IPS-NIHi11 (cell line): ENCODE measurements at regions not wholly inside any gene's neighbourhood (a gene's known extent, or its start where the extent isn't known, plus 50 kb on each side); places are given as distances from the start of the nearest gene placed in this dataset.
"Not testable (repeated sequence)": the region's sequence is repeated elsewhere in the genome, so short reads cannot be mapped to it uniquely, and the experiment has no call there.

ENCODE experiments used
- DNase-seq: peaks from one replicate; pipeline ENCODE4 v3.0.0; 2012; ENCODE audit warnings: mixed read lengths, low spot score

DNA sequence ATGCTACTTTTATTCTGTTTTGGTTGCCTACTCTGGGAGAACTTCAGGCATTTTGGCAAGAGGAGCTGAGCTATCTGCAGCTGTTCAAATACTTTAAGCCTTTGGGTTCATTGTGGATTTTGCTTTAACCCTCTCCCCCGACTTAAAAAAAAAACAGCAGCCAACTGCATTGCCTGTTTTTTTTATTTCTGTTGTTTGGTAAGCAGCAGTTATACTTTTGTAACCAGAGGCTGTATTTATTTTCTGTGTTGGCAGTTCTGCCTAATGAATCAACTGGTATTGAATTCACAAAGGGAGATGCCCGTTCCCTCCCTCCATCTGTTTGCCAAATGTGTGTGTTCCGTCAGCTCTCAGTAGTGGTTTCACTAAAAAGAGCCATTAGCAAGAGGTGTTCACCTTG lies 484.0 kb downstream of the UTRN start:
- no peak for DNase-seq

DNA sequence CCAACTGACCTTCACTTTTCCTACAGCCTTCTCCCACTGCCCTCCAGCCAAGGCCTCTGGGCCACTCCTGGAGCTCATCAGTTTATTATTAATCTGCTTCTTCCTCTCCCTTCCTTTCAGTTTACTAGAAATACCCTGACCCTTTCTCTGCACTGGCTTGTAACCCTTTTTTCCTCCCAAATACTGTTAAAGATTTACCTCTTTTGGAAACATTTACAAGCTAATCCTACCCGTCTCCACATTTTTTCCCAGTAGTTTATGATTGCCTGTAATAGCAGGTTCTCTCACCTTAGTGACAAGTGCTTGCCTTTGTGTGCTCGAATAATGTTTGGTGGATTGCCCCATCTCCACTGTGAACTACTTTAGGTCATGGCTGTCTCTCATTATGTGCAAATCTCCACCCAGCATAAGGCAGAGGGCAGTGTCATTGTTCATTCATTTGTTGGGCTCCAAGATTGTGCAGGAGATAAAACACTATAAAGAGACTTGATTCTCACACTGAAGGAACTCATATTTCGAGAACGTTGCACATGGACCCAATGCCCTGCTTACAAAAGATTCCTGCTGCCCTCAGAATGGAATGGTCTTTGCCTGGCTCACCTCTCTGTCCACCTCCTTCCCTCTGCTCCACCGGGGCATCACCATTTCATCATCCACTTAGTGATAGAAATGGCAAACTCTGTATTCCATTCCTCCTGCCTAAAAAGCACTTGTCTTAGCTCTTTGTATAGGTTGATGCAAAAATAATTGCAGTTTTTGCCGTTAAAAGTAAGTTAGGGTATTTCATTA lies 491.1 kb downstream of the UTRN start:
- no peak for DNase-seq

DNA sequence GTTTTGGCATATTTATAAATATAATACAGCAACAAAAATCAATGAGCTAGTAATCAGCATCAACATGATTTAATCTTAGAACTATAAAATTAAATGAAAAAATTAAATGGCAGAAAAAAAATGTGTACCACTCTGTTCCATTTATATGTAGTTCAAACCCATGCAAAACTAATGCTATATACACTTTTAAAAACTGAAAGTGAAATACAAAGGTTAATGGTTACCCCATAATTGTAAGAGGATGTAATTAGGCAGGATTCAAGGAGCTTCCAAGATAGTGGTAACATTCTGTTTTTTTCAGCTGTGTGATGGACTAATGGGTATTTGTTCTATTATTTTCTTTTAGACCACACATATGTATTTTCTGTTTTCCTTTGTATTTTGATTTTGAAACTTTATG lies 492.1 kb downstream of the UTRN start:
- no peak for DNase-seq

DNA sequence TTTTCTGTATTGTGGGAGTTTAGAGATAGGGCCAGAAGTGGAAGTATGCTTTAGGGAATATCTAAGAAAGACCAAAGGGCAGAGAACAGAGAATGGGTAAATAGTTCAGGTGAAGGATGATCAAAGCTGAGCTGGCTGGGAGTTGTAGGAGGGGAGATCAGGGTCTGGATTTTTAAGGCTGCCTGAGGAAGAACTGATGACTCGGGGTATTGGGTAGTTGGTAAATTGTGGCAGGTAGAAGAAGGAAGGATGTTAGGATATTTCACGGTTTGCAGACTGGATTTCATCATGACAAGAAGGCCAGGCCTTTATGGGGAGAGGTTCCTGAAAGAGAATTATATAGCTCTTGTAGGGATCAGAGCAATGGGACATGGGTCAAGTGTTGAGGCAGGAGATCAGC lies 492.9 kb downstream of the UTRN start:
- DNase-seq = no peak

DNA sequence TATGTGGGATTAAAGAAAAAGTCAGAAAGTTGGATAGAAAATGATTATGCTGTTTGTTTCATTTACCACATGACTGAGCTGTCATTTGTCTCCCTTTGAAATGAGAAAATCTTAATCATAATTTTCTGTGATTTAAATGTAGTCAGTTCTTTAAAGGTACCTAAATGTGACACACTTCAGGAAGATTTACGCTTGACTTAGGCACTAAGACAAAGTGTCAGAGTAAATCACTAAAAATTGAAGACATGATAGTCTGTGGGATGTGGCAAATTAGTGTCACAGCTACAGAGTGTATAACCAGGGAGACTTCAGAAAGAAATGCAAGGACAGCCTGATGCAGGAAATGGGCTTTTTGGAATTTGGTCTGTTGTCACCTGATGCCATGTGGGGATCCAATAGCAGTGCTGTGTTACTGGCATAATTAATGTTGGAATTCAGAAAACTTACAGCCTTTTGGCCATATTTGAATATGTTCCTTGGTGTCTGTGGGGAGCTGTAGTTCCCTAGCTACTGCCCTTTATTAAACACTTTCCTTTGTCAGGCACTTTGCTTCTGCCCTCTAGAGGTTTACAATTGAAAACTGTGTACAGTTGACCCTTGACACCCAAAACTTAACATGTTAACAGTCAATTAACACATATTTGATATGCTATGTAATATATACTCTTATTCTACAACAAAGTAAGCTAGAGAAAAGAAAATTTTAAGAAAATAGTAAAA lies 493.8 kb downstream of the UTRN start:
- peak; percentile 8 for DNase-seq

DNA sequence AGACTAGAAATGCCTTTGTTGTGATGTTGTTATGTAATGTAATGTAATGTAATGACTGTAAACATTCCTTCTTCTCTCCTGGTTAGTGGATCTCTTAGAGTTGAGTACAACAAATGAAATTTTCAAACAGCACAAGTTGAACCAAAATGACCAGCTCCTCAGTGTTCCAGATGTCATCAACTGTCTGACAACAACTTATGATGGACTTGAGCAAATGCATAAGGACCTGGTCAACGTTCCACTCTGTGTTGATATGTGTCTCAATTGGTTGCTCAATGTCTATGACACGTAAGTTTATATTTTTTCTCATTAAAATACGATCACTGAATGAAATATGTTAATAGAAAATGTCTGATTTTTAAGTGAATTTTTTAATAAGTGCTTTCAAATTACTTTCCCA lies 496.7 kb downstream of the UTRN start:
- DNase-seq = no peak

DNA sequence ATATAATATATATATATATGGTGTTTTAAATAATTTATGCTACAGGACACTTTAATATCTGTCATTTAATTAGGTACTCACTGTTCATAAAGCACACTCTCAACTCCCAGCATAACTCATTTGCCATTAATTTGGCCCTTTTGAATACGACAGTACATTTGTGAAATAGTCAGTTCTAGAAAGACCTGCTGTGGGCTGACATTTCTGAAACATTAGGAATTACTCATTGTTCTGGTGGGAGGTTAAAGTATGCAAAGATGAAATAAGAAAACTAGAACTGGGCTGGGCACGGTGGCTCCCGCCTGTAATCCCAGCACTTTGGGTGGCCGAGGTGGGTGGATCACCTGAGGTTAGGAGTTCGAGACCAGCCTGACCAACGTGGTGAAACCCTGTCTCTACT lies 497.5 kb downstream of the UTRN start:
- DNase-seq = no peak

DNA sequence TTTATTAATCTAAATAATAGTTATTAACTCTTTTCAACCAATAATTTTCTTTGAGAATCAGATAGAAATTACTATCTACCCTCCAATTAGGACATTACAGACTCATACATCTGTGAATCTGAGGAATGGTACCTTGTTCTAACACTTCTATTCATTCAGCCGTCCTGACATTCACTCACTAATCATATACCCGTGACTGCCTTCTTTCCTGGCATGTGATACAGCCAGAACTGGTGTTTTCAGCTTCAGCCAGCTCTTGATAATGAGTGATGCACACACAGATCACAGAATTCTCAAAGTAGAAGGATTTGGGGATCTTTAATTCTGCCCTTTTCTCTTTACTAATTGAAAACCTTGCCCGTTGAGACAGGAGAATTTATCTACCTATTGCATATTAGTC lies 499.9 kb downstream of the UTRN start:
- no peak for DNase-seq

DNA sequence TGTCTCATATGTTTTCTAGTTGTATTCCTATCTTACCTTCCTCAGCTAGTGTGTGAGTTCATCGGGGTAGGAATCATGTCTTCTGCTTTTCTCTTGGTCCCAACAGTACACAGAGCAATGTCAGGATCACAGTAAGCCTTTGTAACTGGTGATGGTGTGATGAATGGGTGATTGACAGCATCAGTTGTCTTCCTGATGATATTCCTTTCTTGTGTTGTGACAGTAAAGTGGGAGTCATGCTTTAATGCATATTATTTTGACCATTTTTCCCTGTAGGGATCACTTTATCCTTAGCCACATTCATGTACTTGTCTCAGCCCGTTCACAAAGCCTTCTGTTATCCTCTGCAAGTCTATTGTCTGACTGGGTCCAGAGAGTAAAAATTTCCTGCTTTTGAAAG lies 501.7 kb downstream of the UTRN start:
- DNase-seq = no peak

DNA sequence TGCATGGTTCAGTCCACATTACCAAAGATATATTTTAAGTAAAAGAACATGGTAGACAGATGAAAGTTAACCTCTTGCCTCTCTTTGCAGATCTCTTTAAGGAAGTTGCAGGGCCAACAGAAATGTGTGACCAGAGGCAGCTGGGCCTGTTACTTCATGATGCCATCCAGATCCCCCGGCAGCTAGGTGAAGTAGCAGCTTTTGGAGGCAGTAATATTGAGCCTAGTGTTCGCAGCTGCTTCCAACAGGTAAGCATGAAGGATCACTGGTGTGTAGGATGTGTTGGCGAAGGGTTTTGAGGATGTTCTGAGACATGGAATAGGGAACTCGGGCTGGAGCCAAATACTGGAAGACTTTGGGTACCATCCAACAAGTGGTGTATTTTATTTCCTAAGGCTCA lies 508.6 kb downstream of the UTRN start:
- DNase-seq = no peak

DNA sequence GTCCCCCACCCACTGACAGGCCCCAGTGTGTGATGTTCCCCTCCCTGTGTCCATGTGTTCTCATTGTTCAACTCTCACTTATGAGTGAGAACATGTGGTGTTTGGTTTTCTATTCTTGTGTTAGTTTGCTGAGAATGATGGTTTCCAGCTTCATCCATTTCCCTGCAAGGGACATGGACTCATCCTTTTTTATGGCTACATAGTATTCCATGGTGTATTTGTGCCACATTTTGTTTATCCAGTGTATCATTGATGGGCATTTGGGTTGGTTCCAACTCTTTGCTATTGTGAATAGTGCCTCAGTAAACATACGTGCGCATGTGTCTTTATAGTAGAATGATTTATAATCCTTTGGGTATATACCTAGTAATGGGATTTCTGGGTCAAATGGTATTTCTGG lies 509.9 kb downstream of the UTRN start:
- DNase-seq = not testable (repeated sequence)

DNA sequence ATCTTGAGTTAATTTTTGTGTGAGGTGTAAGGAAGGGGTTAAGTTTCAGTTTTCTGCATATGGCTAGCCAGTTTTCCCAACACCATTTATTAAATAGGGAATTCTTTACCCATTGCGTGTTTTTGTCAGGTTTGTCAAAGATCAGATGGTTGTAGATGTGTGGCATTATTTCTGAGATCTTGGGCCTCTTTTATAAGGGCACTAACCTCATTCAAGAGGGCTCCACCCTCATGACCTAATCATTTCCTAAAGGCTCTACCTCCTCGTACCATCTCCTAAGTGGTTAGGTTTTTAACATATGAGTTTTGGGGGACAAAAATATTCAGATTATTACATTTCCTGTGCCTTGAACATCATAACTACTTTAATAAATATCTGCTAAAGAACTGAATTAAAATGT lies 510.9 kb downstream of the UTRN start:
- no peak for DNase-seq

DNA sequence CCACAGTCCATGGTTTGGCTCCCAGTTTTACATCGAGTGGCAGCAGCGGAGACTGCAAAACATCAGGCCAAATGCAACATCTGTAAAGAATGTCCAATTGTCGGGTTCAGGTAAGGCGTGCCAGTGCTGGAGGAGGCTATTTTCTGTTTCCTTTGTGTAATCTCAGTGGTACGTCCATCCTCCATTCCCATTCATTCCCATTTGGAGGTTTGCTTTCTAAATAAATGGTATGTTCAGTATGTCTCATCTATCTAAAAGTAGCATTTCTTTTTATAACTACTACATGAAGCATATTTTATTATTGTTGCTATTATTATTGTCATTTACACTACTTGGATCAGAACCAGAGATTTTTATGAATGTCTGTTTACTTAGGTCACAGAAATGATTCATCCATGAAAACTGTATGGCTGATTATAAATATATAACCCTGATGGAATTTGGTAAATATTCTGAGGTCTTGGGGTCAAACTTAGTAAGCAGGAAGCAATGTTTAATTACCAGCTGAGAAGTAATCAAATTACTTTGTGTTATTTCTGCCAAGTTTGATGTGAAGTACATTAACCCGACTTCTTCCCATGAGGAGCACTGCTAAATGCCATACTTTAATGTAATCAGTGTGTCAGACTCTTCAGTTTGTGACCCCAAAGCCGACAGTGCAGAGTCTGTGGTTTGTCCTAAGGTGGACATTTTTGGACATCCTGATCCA lies 512.9 kb downstream of the UTRN start:
- no peak for DNase-seq

DNA sequence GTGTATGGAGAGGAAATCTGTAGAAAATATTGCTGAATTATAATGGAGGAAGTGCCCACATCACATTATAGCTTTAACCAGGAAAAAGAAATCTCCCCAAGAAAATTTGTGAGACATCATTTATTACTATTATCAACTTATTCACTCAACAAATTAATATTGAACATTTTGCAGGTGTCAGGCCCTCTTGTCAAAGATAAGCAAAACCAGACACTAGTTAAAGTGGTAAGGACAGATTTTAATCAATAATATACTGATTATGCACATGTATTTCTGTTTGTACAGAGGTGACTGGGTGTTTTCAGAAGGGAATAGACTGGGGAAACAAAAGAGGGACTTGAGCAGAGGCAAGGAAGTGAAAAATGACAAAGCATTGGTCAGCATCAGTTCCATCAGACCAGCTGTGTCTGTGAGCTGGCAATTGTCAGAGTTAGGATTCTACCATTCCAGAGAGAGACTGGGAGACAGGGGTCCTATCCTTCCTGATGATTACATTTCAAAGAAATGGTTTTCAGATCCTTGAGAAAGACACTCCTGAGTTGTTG lies 519.2 kb downstream of the UTRN start:
- DNase-seq = no peak

DNA sequence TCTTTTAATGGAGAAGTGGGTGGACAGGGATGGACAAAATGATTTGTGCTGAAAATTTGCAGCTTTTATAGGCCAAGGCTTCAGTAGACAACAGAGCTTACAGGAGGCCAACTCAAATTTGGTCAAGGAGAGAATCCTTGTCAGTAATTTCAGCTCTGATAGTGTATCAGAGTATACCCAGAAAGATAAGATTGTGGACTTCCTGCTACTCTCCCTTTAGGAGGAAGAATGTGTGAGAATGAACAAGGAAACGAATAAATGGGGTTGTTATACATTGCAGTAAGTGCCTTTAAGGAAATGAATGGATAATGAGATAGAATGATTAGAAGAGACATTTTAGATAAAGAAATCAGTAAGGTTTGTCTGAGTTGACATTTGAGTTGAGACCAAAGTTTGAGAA lies 519.9 kb downstream of the UTRN start:
- no peak for DNase-seq

DNA sequence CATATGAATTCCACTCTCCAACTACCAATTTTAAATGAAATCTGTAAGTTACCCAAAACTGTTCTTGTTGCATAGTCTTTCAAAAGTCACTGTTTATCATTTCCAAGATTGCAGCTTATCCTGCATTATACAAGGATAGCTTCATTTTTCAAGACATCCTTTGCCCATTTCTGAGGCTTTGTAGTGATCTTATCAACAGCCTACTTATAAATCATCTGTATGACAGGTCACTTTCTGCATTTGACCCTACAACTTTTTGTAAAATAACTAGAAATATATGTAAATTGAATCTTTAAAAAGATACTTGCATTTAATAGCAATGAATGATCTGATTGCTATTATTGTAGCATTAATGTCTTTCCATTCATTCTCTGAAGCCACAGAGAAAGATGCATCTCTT lies 521.1 kb downstream of the UTRN start:
- no peak for DNase-seq

DNA sequence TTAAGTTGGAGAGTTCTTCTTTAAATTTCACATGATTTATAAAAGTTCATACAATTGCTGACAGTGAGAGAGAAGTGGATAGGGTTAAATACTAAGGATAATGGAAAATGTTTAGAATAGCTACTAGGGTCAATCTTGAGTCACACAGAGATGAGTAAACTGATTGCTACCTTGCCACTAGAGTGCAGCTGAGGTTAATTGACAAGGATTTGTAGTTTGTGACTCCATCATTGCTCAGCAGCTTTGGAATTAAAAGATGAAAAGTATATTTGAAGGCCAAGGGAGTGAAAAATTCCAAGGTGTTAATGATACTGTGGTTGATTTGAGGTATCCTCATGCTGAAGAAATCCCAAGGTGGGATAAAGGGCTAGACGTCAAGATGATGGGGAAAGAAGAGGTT lies 524.0 kb downstream of the UTRN start:
- no peak for DNase-seq

DNA sequence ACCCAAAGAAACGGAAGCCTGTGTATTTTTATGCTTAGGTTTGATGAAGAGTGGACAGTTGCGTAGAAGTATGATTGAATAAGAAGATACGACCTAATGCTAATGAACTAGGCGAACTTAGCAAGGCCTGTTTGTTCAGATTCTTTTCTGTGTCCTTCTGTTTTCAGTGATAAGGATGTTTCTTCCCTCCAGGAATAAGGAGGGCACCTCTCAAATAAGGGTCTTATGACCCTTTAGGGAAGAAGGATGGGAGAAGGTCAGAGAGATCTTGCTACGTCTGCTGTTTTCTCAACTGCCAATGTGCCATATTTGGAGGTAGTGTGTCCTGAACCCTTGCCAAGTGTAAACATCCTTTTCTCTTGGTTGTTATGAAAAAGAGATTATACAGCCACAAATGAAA lies 524.8 kb downstream of the UTRN start:
- DNase-seq = no peak

DNA sequence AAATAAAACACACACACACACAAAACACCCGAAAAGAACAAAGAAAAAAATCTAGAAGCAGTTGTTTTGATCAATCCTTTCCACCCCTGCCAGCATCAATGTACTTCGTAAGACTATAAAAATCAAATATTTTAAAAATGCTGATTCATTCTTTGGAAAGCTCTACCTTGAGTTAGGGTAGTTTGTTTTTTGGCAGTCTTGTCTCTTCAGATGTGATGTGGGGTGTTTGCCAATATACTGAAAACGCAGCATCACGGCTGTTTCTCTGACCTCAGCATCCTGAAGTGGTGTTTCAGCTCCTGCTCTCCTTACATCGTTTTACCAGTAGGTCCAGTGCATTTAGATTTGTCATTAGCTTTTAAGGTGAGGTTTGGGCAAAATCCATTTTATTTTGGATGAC lies 526.0 kb downstream of the UTRN start:
- DNase-seq = no peak

DNA sequence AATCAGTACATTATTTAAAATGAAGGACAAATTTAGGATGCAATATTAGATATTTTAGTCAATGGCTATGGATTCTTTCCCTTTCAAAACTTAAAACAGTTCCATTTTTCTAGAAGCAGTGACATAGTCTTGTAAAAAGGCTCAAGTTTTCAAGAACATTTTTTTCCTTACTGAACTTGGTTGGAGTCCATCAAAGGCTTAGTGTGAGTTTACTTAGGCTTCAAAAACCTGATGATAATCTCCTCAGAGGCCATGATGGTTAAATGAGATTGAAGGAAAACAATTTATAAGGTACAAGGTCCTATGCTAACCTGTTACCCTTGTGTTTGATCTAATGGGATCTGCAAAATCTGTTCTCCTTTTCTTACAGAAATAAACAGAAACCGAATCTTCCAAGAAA lies 531.8 kb downstream of the UTRN start:
- DNase-seq = no peak

DNA sequence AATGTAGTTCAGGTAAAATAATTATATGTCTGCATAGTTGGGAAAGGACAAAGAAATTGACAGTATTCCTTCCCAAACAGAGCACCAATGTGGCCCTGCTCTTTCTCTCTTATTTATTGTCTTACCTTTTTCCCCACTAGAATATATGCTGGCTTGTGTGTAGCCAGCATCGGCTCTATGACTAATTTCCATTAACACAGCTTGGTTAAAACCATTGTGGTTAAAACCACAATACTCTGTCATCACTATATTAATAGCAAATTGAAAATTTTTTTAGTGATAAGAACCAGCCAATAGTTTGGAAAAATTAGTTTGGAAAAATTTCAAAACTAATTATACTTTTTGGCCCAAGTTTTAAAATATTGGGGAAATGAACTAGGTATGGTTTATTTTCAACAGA lies 535.1 kb downstream of the UTRN start:
- DNase-seq = no peak

DNA sequence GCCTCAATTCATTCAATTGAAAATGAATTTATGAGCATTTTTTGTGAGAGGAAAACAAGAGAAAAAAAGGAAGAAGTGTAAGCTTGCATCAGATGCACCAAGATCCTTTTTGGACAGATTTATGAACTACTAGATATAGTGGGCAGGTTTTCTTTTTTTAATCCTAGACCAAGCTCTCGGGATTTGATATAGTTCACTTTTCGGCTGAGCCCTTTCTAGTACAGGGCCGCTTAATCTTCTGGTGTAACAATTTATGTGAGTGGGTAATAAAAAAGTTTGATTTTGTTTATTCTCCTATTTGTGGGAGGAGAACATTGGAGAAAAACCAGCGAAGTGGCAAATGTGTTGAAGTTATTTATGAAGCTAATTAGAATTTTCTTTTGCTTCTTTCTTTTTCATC lies 538.0 kb downstream of the UTRN start:
- no peak for DNase-seq

DNA sequence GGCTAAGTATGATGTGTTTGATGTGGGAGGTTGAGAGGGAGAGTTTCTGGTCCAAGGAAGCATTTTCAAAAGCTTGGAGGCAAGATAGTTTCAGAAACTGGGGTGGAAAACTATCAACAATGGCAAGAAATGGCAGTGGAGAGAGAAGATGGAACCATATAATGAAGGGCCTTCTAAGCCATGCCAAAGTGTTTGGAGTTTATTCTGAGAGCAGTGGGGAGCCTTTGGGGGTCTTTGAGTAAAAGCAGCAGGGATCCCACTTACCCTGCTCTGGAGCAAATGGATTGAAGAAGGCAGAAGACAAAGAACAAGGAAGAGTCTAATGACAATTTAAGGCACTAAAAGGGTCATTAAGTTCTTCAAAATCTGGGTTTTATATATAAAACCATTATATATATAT lies 538.9 kb downstream of the UTRN start:
- no peak for DNase-seq
